ENCODE measurements at regions not wholly inside any gene's neighbourhood (a gene's known extent, or its start where the extent isn't known, plus 50 kb on each side); places are given as distances from the start of the nearest gene placed in this dataset.
"Not testable (repeated sequence)": the region's sequence is repeated elsewhere in the genome, so short reads cannot be mapped to it uniquely, and the experiment has no call there.

- no peak for DNase-seq
Observed at GRCh38 chr1:14320986-14321385, 277.5 kb upstream of the KAZN start.

- no peak for DNase-seq
Observed at GRCh38 chr1:14321422-14321821, 277.1 kb upstream of the KAZN start.

GRCh38 chr1:14323568-14324247, 274.8 kb upstream of the KAZN start:
- no peak for DNase-seq

- no peak for DNase-seq
Observed at GRCh38 chr1:14324248-14324630, 274.2 kb upstream of the KAZN start.

- no peak for DNase-seq
Observed at GRCh38 chr1:14326857-14327256, 271.6 kb upstream of the KAZN start.

- no peak for DNase-seq
Observed at GRCh38 chr1:14328685-14329084, 269.8 kb upstream of the KAZN start.

GRCh38 chr1:14332158-14332557, 266.3 kb upstream of the KAZN start:
- DNase-seq = no peak

- DNase-seq = no peak
Observed at GRCh38 chr1:14334336-14335176, 263.9 kb upstream of the KAZN start.

- DNase-seq = no peak
Observed at GRCh38 chr1:14338509-14338908, 260.0 kb upstream of the KAZN start.

GRCh38 chr1:14339288-14339687, 259.2 kb upstream of the KAZN start:
- DNase-seq = no peak

- DNase-seq = no peak
Observed at GRCh38 chr1:14340002-14340785, 258.3 kb upstream of the KAZN start.

- no peak for DNase-seq
Observed at GRCh38 chr1:14341147-14341546, 257.3 kb upstream of the KAZN start.

GRCh38 chr1:14345946-14346550, 252.4 kb upstream of the KAZN start:
- no peak for DNase-seq

- DNase-seq = no peak
Observed at GRCh38 chr1:14347186-14347585, 251.3 kb upstream of the KAZN start.

GRCh38 chr1:14347776-14348175, 250.7 kb upstream of the KAZN start:
- DNase-seq = no peak

GRCh38 chr1:14350197-14350596, 248.3 kb upstream of the KAZN start:
- DNase-seq = no peak

- DNase-seq = no peak
Observed at GRCh38 chr1:14352897-14353296, 245.6 kb upstream of the KAZN start.

GRCh38 chr1:14361005-14361404, 237.5 kb upstream of the KAZN start:
- not testable (repeated sequence) for DNase-seq

- no peak for DNase-seq
Observed at GRCh38 chr1:14362331-14362730, 236.2 kb upstream of the KAZN start.

GRCh38 chr1:14363036-14363590, 235.4 kb upstream of the KAZN start:
- no peak for DNase-seq

GRCh38 chr1:14363707-14364413, 234.6 kb upstream of the KAZN start:
- no peak for DNase-seq

GRCh38 chr1:14365301-14365988, 233.0 kb upstream of the KAZN start:
- no peak for DNase-seq

Data from stimulated activated CD4-positive, alpha-beta T cell treated with anti-CD3 and anti-CD28 coated beads, Interleukin-4, amount 100 ng/mL, for 24 hours (primary cell).